ENCODE measurements at regions not wholly inside any gene's neighbourhood (a gene's known extent, or its start where the extent isn't known, plus 50 kb on each side); places are given as distances from the start of the nearest gene placed in this dataset.

GRCh38 chr3:111482574-111482973, 59.4 kb upstream of the CD96 start:
- Histone ChIP-seq H2AFZ (ENCODE audit: low read length) (no peak overlapping the region), H3K79me2 (ENCODE audit: insufficient read depth, low read length) (no peaks in the 10 kb centered on the region), H3K9me3 (ENCODE audit: low read length) (no peaks in the 10 kb centered on the region), H3K36me3 (ENCODE audit: insufficient read depth, low read length) (no peaks in the 10 kb centered on the region), H3K27ac (ENCODE audit: low read depth, low read length, poor library complexity, severe bottlenecking) (no peak overlapping the region), H3F3A (ENCODE audit: insufficient read depth, low read length) (no peaks in the 10 kb centered on the region), H3K4me2 (ENCODE audit: low read length) (no peak overlapping the region), H3K4me1 (ENCODE audit: insufficient read depth, low read length, severe bottlenecking) (no peaks in the 10 kb centered on the region), H3K9me2 (ENCODE audit: low read depth, low read length) (no peaks in the 10 kb centered on the region), H4K20me1 (ENCODE audit: insufficient read depth, low read length) (no peaks in the 10 kb centered on the region), H3K27me3 (ENCODE audit: insufficient read depth, low read length) (no peaks in the 10 kb centered on the region), H3K4me3 (ENCODE audit: low read depth, low read length, poor library complexity, severe bottlenecking) (no peak overlapping the region), H3K9ac (ENCODE audit: low read length) (no peak overlapping the region)
- TF ChIP-seq CTCF (IDR thresholded peaks at IDR 0.05; ENCODE audit: low read length): no peak
- TF ChIP-seq EZH2 (IDR thresholded peaks at IDR 0.05; ENCODE audit: borderline replicate concordance, low read length): no peak

GRCh38 chr3:111485086-111485485, 56.9 kb upstream of the CD96 start:
- H3K27ac ChIP-seq (ENCODE audit: low read depth, low read length, poor library complexity, severe bottlenecking): no peak overlapping the region
- H3K9me2 ChIP-seq (ENCODE audit: low read depth, low read length): no peaks in the 10 kb centered on the region
- no peak overlapping the region for H3K4me3 ChIP-seq (ENCODE audit: low read depth, low read length, poor library complexity, severe bottlenecking)
- no peaks in the 10 kb centered on the region for H3K79me2 ChIP-seq (ENCODE audit: insufficient read depth, low read length)
- no peak overlapping the region for H3K4me2 ChIP-seq (ENCODE audit: low read length)
- no peaks in the 10 kb centered on the region for H3K36me3 ChIP-seq (ENCODE audit: insufficient read depth, low read length)
- no peak overlapping the region for H3K9ac ChIP-seq (ENCODE audit: low read length)
- no peaks in the 10 kb centered on the region for H3K4me1 ChIP-seq (ENCODE audit: insufficient read depth, low read length, severe bottlenecking)
- H3F3A ChIP-seq (ENCODE audit: insufficient read depth, low read length): no peaks in the 10 kb centered on the region
- no peaks in the 10 kb centered on the region for H4K20me1 ChIP-seq (ENCODE audit: insufficient read depth, low read length)
- H3K9me3 ChIP-seq (ENCODE audit: low read length): no peaks in the 10 kb centered on the region
- no peak overlapping the region for H2AFZ ChIP-seq (ENCODE audit: low read length)
- TF ChIP-seq EZH2 (IDR thresholded peaks at IDR 0.05; ENCODE audit: borderline replicate concordance, low read length) (no peak), CTCF (IDR thresholded peaks at IDR 0.05; ENCODE audit: low read length) (no peak)
- H3K27me3 ChIP-seq (ENCODE audit: insufficient read depth, low read length): no peaks in the 10 kb centered on the region
